Hindlimb muscle (tissue), 1 donor: ENCODE measurements at regions not wholly inside any gene's neighbourhood (a gene's known extent, or its start where the extent isn't known, plus 50 kb on each side); places are given as distances from the start of the nearest gene placed in this dataset.

Experiments used
- DNase-seq: peaks from one replicate; pipeline ENCODE4 v3.0.0-alpha.2; 2013

DNA sequence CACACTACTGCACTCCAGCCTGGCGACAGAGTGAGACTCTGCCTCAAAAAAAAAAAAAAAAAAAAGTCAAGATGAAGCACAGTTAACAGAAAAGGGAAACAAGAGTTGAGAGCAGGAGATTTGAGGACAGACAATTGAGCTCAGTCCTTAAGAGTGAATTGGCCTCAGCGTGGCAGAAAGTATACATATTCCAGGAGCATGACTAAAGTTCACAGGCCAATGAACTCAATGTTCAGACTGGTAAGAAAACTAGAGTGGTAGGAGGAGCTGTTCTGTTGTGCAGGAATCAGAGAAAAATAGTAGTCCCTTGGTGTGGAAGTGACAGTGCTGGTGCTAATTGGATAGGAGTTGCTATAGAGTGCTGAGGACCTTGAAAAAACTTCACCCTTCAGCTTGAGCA lies 60.0 kb downstream of the NRN1 start:
- DNase-seq: no peak

DNA sequence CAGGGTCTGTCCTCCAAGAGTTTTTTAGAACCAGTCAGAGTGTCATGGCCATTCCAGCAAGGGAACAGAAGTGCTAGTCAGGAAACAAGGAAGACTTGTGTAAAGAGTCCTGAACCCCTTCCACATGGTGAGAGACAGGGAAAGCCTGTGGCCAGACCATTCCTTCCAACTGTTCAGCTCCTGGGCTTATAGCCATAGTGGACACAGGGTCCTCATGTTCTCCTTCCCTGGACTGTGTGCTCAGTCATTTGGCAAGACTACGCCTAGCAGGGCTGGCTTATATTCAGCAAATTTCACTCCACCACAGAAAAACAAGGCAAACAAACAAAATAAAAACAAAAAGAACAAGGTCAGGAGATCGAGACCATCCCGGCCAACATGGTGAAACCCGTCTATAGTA lies 60.5 kb downstream of the NRN1 start:
- DNase-seq: no peak

DNA sequence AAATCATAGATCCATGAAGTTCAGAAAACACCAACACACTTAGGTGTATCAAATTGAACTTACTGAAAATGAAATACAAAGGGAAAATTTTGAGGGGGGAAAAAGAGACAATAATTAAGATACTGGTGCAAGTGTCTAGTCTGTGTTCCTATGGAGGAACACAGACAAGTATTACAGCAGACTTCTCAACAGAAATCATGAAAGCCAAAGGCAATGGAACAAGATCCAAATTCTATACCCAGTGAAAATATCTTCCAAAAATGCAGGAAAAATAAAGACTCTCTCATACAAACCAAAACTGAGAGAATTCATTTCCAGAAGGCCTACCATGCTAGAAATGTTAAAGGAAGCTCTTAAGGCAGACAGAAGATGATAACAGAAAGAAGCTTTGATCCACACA lies 63.1 kb downstream of the NRN1 start:
- no peak for DNase-seq

DNA sequence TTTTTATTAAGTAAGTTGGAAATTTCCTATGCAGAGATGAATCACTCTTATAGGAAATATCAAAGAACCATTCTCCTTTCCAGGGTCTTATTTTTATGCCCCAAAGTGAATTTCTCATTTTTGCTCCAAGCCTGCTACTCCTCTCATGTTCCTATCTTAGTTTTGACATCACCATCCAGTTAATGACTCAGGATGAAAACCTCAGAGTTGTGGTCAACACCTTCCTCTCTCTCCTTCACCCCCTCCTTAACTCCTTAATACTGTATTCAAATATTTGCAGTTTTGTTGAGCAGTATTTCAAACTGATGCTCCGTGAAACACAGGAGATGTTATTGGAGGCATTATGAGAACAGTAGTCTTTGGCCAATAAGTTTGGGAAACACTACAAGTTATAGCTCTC lies 64.1 kb downstream of the NRN1 start:
- DNase-seq: no peak

DNA sequence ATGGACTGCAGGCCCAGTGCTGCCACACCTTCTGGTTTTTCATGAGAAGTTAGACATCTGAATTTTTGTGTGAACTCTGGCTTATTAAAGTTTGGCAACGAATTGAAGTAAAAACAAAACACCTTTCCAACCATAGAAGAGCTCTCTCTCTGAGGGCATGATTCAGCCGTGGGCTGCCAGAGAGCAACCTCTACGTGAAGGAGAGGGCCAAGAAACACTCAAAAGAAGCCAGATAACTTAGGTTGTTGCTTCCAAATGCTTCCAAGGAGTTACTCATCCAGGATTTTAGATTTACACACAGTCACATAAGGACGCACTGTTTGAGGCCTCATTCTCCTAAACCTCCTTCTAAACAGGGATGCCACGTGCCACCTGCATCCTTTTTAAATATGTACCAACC lies 65.5 kb downstream of the NRN1 start:
- DNase-seq: no peak

DNA sequence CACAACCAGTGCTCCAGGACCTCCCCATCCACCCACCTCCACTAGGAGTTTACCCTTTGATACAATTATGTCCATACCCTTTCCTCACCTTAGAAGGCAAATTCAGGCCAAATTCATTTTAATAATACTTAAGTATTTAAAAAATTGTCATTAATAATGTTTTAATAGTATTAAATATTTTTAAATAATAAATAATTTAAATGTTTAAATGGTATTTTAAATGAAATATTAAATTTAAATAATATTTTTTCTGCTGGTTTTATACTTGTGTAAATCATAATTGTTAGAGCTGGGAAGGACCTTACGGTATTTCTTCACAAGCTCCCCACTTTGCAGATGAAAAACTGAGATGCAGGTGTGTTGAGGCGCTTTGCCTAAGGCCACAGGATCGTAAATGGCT lies 67.8 kb downstream of the NRN1 start:
- DNase-seq: no peak

DNA sequence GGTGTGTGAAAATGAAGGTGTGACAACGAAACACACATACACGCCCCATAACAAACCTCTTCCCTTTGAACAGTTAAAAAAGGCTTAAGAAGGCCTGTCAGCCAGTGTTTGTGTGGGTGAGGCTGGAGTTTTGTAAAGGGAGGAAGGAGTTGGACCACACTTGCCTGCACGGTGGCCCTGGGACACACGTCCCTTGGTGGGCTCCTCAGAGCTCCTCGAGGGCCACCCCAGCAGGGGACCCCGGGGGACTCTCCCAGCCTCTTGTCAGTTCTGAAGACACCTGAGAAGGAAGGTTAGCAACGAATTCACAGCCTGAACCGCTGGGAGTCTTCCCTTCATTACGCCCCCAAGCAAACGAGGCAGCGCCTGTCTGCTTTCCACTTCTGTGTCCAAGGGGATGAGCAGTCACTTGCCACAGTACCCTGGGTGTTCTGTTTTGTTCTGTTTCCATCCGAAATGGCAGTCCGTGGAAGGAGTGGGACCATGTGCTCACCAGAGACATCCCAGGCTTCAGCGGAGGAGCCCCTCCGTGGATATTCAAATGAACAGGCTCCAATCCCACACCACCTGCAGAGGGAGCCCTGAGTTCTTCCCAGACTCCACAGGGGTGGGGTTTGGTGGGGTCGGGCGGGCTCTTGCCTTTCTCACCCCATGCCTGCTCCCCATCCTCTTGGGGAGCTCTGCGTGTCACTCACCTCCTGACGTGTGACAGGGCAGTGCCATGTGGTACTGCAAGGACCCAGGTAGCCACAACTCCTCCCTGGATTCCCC lies 68.6 kb downstream of the NRN1 start:
- DNase-seq: no peak

DNA sequence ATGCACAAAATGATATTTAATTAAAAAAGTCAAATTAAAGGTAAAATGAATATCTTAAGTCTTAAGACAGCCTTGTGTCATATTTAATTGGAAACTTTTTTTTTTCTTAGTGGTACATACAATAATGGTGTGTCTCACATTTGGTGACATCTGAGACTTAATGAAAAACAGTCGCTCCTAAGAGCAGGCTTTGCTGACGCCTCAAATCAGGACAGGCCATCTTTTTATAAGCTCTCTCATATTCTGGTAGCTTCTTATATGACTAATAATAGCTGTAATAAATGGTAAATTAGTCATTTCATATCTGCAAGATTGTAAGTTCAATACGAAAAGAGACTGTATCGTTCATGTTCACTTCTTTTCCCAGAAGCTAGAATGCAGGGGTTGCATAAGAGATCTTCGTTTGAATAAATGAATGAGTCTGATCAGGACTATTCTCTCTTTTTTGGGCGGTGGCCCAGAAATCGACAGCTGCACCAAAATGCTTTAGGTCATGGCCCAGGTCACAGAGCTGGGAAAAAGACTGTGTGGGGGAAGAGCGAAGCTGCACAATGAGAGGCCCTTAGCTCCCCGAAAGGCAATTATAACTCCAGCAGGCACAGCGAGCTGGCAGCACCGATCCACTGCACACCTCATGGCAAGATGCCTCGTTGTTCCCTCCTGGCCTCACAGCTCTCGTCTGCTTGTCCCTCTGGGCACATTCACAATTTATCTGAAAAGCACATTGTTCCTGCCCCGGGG lies 69.4 kb downstream of the NRN1 start:
- peak; percentile 47 for DNase-seq

DNA sequence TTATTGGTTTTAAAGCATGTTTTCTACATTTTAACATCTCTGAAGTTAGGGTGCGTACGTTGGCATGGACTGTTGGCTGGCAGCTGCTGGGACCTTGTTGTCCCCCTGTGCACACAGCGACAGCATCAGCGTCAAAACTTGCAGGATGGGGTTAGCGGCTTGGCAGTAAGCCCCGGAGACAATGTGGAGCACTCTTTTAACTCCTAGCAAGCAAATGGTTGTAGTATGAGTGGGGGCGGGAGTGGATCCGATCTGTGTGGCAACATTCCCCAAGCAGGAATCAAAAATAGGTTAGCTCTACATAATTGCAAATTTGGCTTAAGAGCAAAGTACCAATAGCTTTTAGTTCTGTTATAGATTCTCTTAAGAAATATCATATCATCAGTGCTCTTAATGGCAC lies 70.1 kb downstream of the NRN1 start:
- no peak for DNase-seq

DNA sequence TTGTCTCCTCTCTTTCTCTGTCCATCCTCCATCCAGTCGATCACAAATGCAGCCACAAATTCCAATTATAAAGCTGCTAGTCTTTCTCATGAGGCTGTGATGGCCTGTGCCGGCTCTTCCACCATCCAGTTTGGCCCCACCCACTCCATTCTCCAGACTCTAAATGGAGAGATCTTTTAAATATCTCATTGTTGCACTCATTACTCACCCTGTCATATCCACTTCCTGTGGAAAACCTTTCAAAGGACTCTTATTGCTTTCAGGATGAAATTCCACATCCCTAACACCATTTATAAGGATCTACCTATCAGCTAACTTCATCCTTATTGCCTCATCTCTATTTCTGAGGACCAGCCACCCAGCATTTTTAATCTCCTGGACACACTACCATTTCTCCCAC lies 70.6 kb downstream of the NRN1 start:
- DNase-seq: no peak

DNA sequence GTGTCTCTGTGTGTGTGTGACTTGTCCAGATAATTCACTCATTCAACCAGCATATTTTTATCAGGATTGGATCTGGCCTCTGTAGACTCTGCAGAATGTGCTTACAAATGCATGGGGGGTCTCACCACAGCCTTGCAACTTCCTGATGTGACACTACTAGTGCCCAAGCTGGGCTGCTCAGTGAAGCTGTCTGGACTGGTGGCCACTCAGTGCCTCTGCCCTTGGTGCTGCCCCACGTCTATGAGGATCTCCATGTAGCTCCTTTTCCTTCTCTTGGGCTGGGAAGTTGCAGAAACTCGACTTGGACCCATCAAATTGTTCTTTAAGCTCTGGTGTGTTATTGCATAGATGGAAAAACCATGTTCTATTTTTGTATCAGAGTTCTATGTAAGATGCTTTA lies 75.8 kb downstream of the NRN1 start:
- DNase-seq: no peak

DNA sequence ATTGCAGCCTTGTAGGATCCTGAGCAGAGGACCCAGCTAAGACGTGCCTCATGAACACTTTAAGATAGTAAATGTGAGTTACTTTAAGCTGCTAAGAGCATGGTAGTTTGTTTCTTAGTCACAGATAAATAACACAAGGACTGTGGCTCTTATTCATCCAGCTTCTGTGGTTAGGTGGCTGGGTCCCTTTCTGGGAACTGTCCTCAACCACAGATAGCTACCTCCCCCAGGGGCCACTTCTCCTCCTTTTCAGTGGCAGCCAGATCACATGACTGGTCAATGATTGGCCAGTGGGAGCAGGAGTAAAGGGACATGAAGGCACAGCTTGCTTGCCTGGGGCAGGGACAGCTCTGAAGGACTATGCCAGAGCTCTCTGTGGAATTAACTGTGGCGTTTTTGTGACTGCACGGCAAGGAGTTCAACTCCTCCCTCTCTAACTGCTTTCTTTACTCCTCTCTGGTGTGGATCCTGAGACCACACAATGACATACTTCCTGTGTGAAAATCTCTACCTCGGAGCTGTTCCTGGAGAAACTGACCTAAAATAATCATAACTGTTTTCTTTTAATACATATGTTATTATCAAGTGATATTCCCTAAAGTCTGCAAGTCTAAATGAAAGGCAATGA lies 76.5 kb downstream of the NRN1 start:
- no peak for DNase-seq

DNA sequence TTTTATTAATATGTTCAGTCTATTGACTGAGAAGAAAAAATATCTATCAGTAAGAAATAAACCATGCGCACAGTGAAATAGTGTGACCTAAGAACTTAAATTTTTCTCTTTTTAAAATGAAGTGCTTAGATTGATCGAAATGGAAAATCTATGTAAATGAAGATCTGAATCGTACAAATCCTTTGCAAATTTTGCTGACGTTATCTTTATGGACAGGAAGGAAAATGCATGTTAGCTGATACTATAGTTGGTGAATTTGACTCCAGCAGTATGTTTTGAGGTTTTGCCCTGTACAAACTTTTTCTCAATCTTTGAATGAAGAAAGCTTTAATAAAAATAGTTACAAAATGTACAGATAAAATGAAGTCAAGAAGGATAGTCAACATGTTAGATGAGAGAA lies 82.9 kb downstream of the NRN1 start:
- no peak for DNase-seq

DNA sequence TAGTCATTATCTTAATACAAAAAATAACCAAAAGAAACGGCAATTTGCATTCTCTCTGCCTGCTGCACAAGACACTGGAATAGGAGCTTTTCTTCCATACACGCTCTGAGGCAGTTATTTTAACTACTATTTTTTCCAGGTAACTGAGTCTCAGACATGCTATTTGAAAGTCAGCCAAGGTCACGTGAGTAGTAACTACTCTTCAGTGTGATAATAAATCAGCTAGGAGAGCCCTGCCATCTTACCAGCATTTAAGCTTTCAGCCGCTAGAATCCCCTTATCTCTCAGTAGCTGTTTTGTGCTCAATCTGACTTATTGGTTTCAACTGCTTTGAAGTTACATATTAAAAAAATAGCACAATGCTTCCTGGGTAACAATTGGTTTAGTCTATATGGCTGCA lies 84.5 kb downstream of the NRN1 start:
- DNase-seq: no peak

DNA sequence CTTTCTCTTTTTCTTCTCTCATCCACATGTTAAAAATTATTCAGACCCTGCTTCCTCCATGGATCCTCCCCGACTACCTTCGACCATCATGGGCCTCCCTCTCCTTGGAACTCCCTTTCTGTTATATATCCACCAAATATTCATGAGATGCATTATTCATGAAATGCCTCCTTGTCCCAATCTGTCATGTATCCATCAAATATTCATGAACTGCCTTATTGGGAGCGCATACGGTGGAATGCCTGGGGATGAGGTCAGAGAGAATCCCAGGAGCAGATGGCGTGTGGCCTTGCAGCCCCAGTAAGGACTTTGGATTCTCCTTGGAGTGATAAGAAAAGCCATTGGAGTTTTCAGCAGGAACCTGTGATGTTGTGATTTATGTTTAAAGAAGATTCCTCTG lies 97.0 kb downstream of the NRN1 start:
- DNase-seq: no peak

DNA sequence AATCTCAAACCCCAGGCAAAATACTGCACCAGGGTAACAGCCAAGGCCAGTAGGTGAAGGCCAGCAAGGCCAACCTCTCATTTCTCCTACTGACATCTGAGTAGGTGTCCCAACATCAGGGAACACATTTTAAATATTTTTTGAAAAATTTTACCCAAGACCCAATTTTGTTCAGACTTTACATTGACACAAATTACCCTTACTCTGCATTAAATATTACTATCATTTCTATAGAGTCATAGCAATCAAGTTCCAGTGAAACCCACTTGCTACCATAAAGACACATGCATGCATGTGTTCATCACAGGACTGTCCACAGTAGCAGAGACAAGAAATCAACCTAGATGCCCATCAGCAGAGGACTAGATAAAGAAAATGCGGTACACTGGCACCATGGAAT lies 99.9 kb downstream of the NRN1 start:
- no peak for DNase-seq

DNA sequence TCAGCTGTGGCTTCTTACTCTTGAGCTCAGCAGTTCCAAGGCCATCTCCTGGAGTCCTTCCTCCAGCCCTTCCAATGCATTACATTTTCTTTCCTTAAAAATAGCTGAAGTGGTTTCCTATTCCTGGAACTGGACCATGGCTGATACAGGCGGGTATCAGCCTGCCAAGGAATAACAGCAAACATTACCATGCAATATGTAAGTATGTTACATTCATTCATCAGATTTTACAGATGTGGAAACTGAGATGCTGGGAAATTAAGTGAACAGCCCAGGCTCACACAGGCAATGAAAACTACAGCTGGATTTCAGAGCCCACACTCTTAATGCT lies 100.4 kb downstream of the NRN1 start:
- no peak for DNase-seq

DNA sequence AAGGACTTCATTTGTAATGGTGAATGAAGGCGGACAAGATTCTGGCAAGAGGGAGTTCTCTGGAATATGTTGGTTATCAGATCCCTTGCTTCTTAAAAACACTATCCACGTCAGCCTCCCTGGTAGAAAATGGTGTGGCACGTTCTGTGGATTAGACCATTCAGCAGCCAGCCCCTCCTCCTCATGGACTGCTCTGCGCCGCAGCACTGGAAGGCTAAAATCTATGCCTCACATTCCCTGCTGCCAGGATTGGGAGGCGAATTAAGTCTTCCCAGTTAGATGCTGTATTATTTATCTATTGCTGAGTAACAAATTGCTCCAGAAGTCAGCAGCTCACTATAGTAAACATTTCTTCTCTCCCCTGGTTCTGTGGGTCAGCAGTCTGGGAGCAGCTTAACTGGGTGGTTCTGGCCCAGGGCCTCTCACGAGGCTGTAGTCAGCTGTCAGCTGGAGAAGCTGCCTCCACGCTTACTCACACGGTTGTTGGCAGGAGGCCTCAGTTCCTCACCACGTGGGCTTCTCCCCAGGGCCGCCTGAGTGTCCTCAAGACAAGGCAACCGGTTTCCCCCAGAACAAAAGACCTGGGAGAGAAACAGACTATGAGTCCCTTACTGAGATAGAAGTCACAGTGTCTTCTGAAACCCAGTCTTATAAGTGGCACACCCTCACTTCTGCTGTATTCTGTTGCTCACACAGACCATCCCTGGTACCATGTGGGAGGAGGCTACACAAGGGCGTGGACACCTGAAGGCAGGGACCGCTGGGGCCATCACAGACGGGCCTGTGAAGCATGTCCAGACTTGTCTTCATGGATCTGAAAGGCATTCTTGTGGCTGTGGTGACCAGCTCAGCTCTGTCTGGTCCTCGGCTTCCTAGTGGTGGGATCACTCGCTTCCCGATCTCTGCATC lies 101.0 kb downstream of the NRN1 start:
- peak; percentile 77 for DNase-seq

DNA sequence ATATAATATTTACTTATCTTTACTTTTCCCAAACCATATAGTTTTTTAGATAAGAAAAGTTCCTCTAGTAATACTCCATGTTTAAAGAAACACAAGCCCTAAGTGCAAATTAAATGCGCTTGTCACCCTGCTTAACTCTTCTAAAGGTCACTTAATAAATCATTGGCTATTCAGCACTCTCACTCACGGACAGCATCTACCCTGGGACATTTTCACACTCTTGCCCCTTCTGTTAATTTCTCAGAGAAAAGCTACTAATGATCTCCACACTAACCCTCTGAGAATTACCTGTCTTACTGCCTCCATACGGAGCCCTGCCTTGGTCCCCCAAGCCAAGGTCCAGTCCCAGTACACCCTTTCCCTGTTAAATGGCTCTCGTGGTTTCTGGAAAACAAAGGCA lies 102.2 kb downstream of the NRN1 start:
- DNase-seq: no peak

DNA sequence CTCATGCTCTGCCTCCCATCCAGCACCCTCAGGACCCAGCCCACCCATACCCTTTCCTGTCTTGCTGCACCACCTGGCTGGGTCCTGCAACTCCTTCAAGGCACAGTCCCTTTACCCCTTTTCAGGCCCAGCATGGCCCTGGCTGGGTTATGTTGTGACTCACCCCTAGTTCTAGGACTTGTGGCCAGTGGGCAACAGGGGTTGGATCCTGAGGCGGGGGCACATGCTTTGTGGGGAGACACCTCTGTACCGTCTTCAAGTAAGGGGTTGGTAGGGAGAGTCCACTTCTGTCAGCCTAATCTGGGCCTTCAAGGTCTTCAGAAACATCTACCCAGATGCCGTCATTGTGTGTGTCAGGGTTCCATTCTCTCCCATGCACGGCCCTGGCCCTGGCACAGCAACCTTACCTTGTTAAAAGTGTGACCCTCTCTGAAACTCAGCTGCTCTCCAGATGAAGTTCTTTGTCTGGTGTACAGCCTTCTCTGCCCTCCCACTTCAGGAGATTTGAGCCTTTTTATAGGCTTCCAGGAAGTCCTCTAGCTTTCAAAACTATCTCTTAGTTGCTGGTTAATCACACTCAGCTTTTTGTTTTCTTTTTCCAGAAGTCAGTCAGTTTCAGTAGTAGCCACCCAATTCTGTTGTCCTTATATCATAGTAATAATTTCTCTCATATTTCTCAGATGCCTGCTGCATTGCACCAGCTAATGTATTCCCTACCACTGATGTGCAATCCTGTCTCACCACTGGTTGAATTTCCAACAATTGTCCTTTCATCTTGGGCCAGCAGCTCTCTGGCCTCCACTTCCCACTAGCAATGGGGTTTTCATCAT lies 107.3 kb downstream of the NRN1 start:
- DNase-seq: no peak

DNA sequence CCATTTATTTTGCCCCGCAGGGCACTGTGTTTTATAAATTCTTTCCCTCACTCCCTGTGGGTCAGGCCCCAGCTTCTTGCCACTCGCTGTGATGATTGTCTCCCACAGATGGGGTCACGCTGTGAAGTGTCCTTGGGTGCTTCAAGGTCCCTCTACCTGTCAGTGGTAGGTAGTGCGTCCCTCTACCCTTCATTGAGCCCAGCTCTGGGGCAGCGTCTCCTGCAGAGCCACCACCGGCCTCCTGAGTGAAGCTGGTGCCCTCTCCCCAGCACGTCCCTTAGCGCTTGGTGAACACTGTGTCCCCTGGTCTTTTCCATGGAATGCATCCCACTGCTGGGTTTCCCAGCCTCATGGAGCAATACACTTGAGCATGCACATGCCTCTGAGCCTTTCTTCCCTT lies 108.2 kb downstream of the NRN1 start:
- DNase-seq: no peak

DNA sequence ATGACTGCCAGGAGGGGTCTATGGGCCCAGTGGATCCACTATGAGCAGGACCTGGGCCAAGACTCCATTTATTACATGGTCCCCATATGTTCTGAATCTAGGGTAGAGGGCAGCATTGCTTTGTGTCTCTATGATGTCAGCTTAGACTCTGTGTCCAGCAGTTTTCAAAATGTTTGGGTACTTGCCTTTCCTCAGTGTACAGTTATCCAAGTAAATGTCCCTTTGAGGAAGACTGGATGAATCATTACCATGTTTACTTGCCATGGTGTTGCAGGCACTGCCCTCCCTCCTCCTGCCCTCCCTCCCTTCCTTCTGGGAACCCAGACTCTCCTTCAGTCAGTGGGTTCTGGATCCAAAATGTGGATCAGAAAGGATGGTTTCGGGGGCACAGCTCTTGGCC lies 108.6 kb downstream of the NRN1 start:
- no peak for DNase-seq
